ENCODE measurements at regions not wholly inside any gene's neighbourhood (a gene's known extent, or its start where the extent isn't known, plus 50 kb on each side); places are given as distances from the start of the nearest gene placed in this dataset.

DNA sequence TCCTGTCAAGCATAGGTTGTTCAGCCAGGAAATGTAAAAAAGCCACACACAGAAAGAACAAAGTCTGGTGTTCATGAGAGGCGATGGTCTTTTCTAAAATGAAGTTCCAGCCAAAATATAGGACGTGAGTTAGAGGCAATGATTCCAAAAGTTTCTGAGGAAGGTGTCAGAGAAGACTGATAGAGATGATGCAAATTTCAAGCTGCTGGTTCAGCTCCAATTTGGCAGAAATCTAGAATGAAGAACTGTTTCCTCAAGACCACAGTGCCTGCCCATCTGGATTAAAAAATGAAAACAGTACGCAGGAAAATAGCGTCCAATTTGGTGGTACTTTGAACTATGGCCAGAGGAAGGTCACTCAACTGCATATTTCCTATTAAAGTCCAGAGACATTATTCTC lies 672.9 kb downstream of the SQOR start:
- DNase-seq (ENCODE audit: low read depth in 2 of 2, low spot score in 1 of 2): no peak

GRCh38 chr15:46309914-46310313 lies 675.1 kb downstream of the SQOR start:
- no peak for DNase-seq (ENCODE audit: low read depth in 2 of 2, low spot score in 1 of 2)

- DNase-seq (ENCODE audit: low read depth in 2 of 2, low spot score in 1 of 2): peak in 1 of 2 donors; percentile 20
Observed at GRCh38 chr15:46312133-46312740, 677.4 kb downstream of the SQOR start.

DNA sequence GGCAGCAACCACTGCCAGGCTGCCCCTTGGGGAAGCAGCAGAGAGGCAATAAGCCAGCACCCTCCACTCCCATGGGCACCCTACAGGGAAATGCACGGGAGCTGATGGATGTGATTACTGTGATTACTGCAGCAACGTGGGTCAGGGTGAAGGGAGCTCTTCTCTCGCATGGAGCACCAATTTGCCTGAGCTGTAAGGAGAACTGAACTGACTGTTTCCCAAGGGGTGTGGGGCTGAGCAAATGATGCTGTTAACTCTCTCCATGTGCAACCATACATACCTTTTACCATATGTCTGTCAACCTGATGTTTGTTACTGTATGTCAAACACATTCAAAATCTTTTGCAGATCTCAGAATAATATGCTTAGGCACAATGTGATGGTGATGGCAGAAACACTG lies 680.6 kb downstream of the SQOR start:
- no peak for DNase-seq (ENCODE audit: low read depth in 2 of 2, low spot score in 1 of 2)

DNA sequence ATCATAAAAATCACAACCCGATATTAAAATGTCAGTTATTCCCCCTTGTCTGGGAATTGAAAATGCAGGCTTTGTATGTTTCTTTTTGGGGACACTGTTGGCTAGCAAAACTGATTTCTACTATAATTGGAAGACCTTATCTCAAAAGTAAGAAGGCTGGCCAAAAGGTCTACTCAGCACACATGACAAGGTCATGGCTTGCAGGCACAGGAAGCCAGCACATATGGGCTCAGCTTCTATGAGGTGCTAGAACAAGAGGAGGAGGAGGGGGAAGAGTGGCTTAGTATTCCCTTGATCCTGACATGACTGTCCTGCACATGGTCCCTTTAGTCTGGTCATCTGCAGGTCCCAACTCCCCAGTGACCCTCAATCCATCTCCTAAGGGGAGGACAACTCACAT lies 681.2 kb downstream of the SQOR start:
- DNase-seq (ENCODE audit: low read depth in 2 of 2, low spot score in 1 of 2): no peak

DNA sequence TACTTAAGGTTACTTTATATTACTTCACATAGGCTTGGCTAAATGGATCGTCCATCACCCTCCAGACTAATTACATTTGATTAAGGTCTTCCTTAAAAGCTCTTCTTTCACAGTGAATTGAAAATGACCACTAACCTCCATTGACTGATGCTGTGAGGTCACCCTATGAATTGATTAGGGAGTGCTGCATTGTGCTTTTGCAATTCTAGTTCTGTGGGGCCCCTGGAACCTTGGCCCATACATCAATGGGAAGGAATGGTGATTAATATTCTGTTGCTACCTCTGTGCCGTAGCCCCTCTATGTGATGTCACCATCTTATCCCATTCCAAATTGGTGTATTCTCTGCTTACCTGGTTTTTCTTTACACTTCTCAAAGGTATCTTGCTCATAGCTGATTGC lies 682.2 kb downstream of the SQOR start:
- no peak for DNase-seq (ENCODE audit: low read depth in 2 of 2, low spot score in 1 of 2)

GRCh38 chr15:46322753-46323152 lies 687.9 kb downstream of the SQOR start:
- no peak for DNase-seq (ENCODE audit: low read depth in 2 of 2, low spot score in 1 of 2)

DNA sequence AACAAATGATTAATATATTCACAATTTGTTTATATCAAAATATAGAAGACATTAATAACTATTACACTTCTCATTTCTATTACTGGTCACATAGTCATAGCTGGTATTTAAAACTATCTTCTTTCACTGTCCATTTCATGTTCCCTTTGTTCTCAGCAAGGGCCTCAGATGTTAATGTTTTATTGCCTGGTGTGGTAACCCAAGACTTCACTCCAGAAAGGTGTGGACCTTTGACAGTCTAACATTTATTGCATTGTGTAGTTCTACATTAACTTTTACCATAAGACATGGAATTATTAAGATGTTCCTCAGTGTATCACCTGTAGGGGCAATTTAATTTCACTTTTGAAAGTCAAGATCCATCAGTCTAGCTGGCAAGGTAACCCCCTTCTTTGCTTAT lies 691.3 kb downstream of the SQOR start:
- no peak for DNase-seq (ENCODE audit: low read depth in 2 of 2, low spot score in 1 of 2)

DNA sequence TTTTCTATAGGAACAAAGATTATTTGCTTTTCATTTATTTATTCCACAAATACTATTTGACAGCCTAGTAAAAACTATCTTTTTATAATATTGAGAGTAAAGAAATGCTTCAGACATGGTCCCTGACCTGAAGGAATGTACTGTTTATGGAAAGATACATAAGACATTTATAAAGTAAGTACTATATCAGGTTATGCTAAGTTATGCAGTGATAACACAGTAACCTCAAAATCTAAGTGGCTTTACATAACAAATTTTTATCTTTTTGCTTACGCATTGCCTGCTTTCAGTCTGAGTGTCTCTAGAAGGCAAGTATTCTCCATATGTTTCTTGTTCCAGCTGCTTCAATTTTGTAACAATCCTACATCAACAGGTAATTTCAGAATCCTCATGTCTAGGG lies 694.0 kb downstream of the SQOR start:
- no peak for DNase-seq (ENCODE audit: low read depth in 2 of 2, low spot score in 1 of 2)

DNA sequence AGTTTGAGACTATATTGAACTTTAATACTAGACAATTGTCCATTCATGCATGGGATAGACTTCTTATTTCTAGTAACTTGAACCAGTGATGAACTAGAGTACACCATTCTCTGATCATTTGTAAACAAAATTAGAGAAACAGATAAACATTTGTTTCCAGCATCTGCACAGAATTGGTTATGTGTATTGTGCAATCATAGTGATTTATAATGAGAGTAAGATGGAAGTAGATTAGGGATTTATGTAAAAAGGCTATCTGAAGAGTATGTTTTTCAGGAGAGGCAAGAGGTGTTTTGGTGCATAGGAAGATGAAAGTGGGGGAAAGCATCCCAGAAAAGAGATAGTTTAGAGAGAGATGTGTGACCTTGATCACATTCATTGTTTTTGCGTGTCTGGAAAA lies 695.0 kb downstream of the SQOR start:
- no peak for DNase-seq (ENCODE audit: low read depth in 2 of 2, low spot score in 1 of 2)

DNA sequence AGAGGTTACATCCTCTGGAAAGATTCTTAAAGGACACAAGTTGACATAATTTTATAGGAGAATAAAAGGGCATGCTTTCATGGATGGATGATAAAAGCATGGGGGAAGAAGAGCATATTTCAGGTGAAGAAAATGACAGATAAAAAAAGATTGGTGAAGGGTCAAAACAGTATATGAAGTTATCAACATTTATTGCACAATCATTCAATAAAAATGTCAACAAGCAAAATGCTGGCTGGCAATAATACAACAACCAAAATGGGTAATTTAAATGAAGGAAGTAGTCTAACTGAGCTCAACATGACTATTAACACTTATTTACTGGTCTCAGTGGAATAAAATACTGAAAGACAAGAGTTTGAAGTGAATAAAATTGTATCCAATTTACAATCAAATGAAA lies 696.7 kb downstream of the SQOR start:
- no peak for DNase-seq (ENCODE audit: low read depth in 2 of 2, low spot score in 1 of 2)

- no peak for DNase-seq (ENCODE audit: low read depth in 2 of 2, low spot score in 1 of 2)
Observed at GRCh38 chr15:46343196-46343935, 708.5 kb downstream of the SQOR start.

DNA sequence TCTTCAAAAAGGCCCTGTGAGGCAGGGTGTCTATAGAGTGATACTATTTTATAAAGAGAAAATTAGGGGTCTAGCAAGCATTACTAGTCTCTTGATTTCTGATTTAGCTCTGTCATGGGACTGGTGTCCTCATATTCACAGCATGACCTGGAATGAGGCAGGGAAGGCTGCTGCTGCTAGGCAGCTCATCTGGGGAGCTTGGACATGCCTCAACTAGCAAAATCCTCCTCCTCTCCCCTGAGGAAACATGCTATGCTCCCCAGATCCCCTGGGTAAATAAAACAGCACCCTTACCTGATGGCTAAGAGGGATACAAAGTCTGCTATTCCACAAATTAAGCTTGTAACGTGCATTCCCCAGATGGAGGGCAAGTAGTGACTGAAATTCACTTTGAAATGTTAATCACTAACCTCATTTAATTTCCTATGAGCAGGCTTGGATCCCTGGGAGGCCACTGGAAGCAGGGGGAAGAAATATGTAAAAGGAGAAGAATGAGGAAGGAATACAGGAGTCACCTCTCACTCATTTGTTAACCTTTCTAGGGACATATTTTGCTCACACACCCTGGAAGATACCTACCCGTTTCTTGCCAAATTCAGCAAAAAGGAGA lies 709.4 kb downstream of the SQOR start:
- DNase-seq (ENCODE audit: low read depth in 2 of 2, low spot score in 1 of 2): no peak

DNA sequence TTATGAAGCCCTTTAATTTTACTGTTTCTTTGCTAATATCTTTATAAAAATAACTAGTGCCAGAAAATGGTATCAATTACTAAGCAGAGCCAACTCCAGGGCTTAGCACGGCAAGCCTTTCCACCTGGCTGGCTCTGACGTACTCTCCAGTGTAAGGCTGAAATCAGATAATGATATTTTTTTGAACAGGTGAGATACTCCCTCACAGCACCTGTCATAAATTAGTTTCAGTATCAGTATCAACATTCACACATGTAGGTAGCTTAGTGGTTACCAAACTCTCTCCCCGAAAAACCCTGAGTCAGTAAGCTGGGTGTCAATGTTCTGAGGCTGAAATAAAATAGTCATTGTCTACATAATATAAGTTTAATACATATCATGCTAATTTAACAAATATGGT lies 710.1 kb downstream of the SQOR start:
- no peak for DNase-seq (ENCODE audit: low read depth in 2 of 2, low spot score in 1 of 2)

GRCh38 chr15:46354443-46354842 lies 719.6 kb downstream of the SQOR start:
- DNase-seq (ENCODE audit: low read depth in 2 of 2, low spot score in 1 of 2): no peak

GRCh38 chr15:46365572-46365971 lies 730.7 kb downstream of the SQOR start:
- no peak for DNase-seq (ENCODE audit: low read depth in 2 of 2, low spot score in 1 of 2)

GRCh38 chr15:46366360-46367007 lies 731.7 kb downstream of the SQOR start:
- no peak for DNase-seq (ENCODE audit: low read depth in 2 of 2, low spot score in 1 of 2)

DNA sequence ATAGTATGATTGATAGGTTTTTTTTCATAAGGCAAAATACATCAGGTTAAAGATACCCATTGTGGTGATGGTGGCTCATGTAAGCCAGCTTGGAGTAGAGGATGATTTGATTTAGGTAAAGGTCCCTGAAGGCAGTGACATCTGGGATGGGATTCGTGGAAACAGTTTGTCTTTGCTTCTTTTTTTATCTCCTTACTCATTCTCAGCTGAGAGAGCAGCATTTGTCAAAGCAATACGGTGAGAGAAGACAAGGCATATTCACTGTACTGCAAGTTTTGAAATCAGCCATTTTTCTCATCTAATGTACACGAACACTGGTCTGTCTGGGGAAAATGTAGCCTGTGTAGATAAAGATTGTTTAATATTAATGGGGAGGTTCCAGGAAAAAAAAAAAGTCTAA lies 749.1 kb downstream of the SQOR start:
- no peak for DNase-seq (ENCODE audit: low read depth in 2 of 2, low spot score in 1 of 2)

- DNase-seq (ENCODE audit: low read depth in 2 of 2, low spot score in 1 of 2): no peak
Observed at GRCh38 chr15:46386356-46386755, 751.5 kb downstream of the SQOR start.

- DNase-seq (ENCODE audit: low read depth in 2 of 2, low spot score in 1 of 2): no peak
Observed at GRCh38 chr15:46389739-46390138, 754.9 kb downstream of the SQOR start.

DNA sequence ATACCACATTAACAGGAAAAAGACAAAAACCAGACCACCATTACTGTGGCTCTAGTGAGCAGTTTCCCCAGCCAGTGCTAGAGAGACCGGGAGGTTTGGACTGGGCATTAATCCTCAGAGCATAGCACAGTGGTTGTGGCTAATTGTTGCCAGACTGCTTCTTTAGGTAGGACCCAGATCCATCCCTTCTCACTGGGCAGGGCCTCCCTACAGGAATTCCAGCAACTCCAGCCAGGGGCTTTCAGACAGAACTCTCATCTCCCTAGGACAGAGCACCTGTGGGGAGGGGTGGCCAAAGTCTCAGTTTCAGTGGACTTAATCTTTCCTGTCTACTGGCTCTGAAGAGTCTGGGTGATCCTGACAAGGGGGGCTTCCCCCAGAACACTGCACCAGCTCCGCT lies 759.6 kb downstream of the SQOR start:
- DNase-seq (ENCODE audit: low read depth in 2 of 2, low spot score in 1 of 2): no peak

DNA sequence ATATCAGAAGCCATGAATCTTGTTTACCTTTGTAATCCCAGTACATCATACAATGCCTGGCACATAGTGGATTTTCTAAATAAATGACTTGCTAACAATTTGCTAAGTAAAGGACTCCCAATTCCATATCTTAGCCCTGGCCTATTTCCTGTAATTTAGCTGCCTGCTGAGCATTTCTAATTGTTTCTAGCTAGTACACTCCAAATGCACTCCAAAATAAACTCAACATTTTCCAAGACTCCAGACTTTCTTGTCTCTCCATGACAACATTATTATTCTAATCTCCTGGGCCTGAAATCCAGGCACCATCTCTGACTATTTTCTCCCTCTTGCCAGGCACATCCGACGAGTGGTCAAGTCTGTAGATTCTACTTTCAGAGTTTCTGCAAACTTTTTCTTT lies 773.5 kb downstream of the SQOR start:
- no peak for DNase-seq (ENCODE audit: low read depth in 2 of 2, low spot score in 1 of 2)
